HG03521 (cell line): ENCODE measurements at regions not wholly inside any gene's neighbourhood (a gene's known extent, or its start where the extent isn't known, plus 50 kb on each side); places are given as distances from the start of the nearest gene placed in this dataset.
A peak's percentile ranks its signal among the peaks of the same experiment; 100 is the strongest.

Experiments used
- ATAC-seq: cut with Tn5 transposase; IDR thresholded peaks from one replicate; pipeline ENCODE4 v1.9.1; 2021; ENCODE audit warnings: mild to moderate bottlenecking, moderate library complexity; ENCODE audit not compliant: unreplicated experiment

GRCh38 chr2:12430407-12431133 lies 286.2 kb upstream of the TRIB2 start:
- ATAC-seq = peak; percentile 99

- ATAC-seq = no peak
Observed at GRCh38 chr2:12432985-12433625, 283.6 kb upstream of the TRIB2 start.

GRCh38 chr2:12433626-12433990 lies 283.1 kb upstream of the TRIB2 start:
- ATAC-seq = no peak

- no peak for ATAC-seq
Observed at GRCh38 chr2:12434630-12435098, 282.1 kb upstream of the TRIB2 start.

- no peak for ATAC-seq
Observed at GRCh38 chr2:12435430-12436222, 281.1 kb upstream of the TRIB2 start.

GRCh38 chr2:12436483-12436882 lies 280.3 kb upstream of the TRIB2 start:
- no peak for ATAC-seq

- ATAC-seq = no peak
Observed at GRCh38 chr2:12436935-12437561, 279.7 kb upstream of the TRIB2 start.

- ATAC-seq = no peak
Observed at GRCh38 chr2:12440731-12441130, 276.0 kb upstream of the TRIB2 start.

- no peak for ATAC-seq
Observed at GRCh38 chr2:12441750-12442475, 274.8 kb upstream of the TRIB2 start.

GRCh38 chr2:12442476-12442847 lies 274.3 kb upstream of the TRIB2 start:
- no peak for ATAC-seq

GRCh38 chr2:12448846-12449505 lies 267.8 kb upstream of the TRIB2 start:
- no peak for ATAC-seq

- no peak for ATAC-seq
Observed at GRCh38 chr2:12451726-12452125, 265.0 kb upstream of the TRIB2 start.

- ATAC-seq = no peak
Observed at GRCh38 chr2:12452185-12452584, 264.6 kb upstream of the TRIB2 start.

- no peak for ATAC-seq
Observed at GRCh38 chr2:12453731-12454130, 263.0 kb upstream of the TRIB2 start.

GRCh38 chr2:12455661-12456060 lies 261.1 kb upstream of the TRIB2 start:
- ATAC-seq = no peak

GRCh38 chr2:12456293-12457106 lies 260.2 kb upstream of the TRIB2 start:
- peak; percentile 84 for ATAC-seq

GRCh38 chr2:12457831-12458230 lies 258.9 kb upstream of the TRIB2 start:
- no peak for ATAC-seq

GRCh38 chr2:12463189-12463588 lies 253.5 kb upstream of the TRIB2 start:
- no peak for ATAC-seq

GRCh38 chr2:12465631-12466135 lies 251.1 kb upstream of the TRIB2 start:
- ATAC-seq = no peak
